CD4-positive, alpha-beta memory T cell (primary cell): ENCODE measurements at regions not wholly inside any gene's neighbourhood (a gene's known extent, or its start where the extent isn't known, plus 50 kb on each side); places are given as distances from the start of the nearest gene placed in this dataset.
"Not testable (repeated sequence)": the region's sequence is repeated elsewhere in the genome, so short reads cannot be mapped to it uniquely, and the experiment has no call there.

ENCODE experiments used
- CTCF ChIA-PET: fragments of 350-600 bp; sonication (Branson Sonifier 250); formaldehyde crosslinking; loops from one replicate; lab custom pipeline; 2021; ENCODE audit warnings: inconsistent platforms; ENCODE audit not compliant: partially characterized antibody; lab: Charles Lee
- POLR2A ChIA-PET: fragments of 350-600 bp; sonication (Branson Sonifier 250); formaldehyde crosslinking; loops from one replicate; lab custom pipeline; 2021; ENCODE audit not compliant: partially characterized antibody; lab: Charles Lee
- DNase-seq, 5 donors: peaks; one replicate each; pipeline versions ENCODE4 v3.0.0 to v3.0.0-alpha.2; 2020 to 2022; ENCODE audit warnings: mixed read lengths in 1 of 5
- H3K27ac ChIP-seq: one replicate; pipeline ENCODE4 v1.7.0; 2013; ENCODE audit warnings: low read depth, low read length
- H3K27me3 ChIP-seq: 2 replicates; pipeline ENCODE4 v1.7.0; 2013; ENCODE audit warnings: mild to moderate bottlenecking, low read length, moderate library complexity; ENCODE audit not compliant: insufficient read depth
- H3K36me3 ChIP-seq: 2 replicates; pipeline ENCODE4 v1.7.0; 2013; ENCODE audit warnings: mild to moderate bottlenecking, low read length, moderate library complexity; ENCODE audit not compliant: insufficient read depth
- H3K4me1 ChIP-seq: 2 replicates; pipeline ENCODE4 v1.7.0; 2013; ENCODE audit warnings: mild to moderate bottlenecking, low read length, moderate library complexity; ENCODE audit not compliant: insufficient read depth
- H3K4me3 ChIP-seq, 2 donors: one replicate each; pipeline ENCODE4 v1.7.0; 2013; ENCODE audit warnings: low read length in 2 of 2, mild to moderate bottlenecking in 1 of 2
- H3K9me3 ChIP-seq, 2 donors: one replicate each; pipeline ENCODE4 v1.7.0; 2013; ENCODE audit warnings: low read length in 2 of 2, control low read depth in 1 of 2; ENCODE audit not compliant: control insufficient read depth in 1 of 2
- H3K27ac Mint-ChIP-seq, 7 donors: one replicate each; pipeline ENCODE4 v1.8.0; 2020 to 2021; ENCODE audit warnings: mixed read lengths in 7 of 7, mild to moderate bottlenecking in 6 of 7, inconsistent platforms in 3 of 7, moderate library complexity in 3 of 7
- H3K27me3 Mint-ChIP-seq, 2 donors: one replicate each; pipeline ENCODE4 v1.8.0; 2020 to 2021; ENCODE audit warnings: mixed read lengths in 2 of 2
- H3K36me3 Mint-ChIP-seq, 2 donors: one replicate each; pipeline ENCODE4 v1.8.0; 2020 to 2021; ENCODE audit warnings: mixed read lengths in 2 of 2, inconsistent platforms in 1 of 2, mild to moderate bottlenecking in 1 of 2
- H3K4me1 Mint-ChIP-seq, 4 donors: one replicate each; pipeline ENCODE4 v1.8.0; 2020 to 2021; ENCODE audit warnings: mixed read lengths in 4 of 4, mild to moderate bottlenecking in 1 of 4
- H3K4me3 Mint-ChIP-seq, 8 donors: one replicate each; pipeline ENCODE4 v1.8.0; 2020 to 2021; ENCODE audit warnings: mixed read lengths in 8 of 8, mild to moderate bottlenecking in 7 of 8, moderate library complexity in 6 of 8, inconsistent platforms in 3 of 8
- H3K9me3 Mint-ChIP-seq, 8 donors: one replicate each; pipeline ENCODE4 v1.8.0; 2020 to 2021; ENCODE audit warnings: mixed read lengths in 8 of 8, mild to moderate bottlenecking in 5 of 8, inconsistent platforms in 3 of 8, moderate library complexity in 1 of 8
- intact Hi-C: fragments of 100-400 bp; cut with micrococcal nuclease; formaldehyde crosslinking; loops from one replicate; pipeline ENCODE4 v1.15.1; 2023

GRCh38 chr1:173344034-173344743 is 132.9 kb upstream of the PRDX6 start:
- H3K27me3 Mint-ChIP-seq, result no peaks in the 10 kb centered on the region
- no peaks in the 10 kb centered on the region for H3K36me3 ChIP-seq
- no peaks in the 10 kb centered on the region for H3K4me1 ChIP-seq
- no peak for DNase-seq
- H3K27ac ChIP-seq, result no peak overlapping the region
- H3K9me3 ChIP-seq, result no peaks in the 10 kb centered on the region
- H3K4me3 Mint-ChIP-seq, result no peak overlapping the region
- H3K27me3 ChIP-seq, result no peaks in the 10 kb centered on the region
- CTCF ChIA-PET, result no interaction called here
- H3K36me3 Mint-ChIP-seq, result peaks cover 5 to 26% of the 10 kb centered on the region in 2 donors
- no peak overlapping the region for H3K4me3 ChIP-seq
- no peak overlapping the region for H3K27ac Mint-ChIP-seq
- POLR2A ChIA-PET, result no interaction called here
- H3K9me3 Mint-ChIP-seq, result peaks cover 0 to 4% (median 0%) of the 10 kb centered on the region in 8 donors
- intact Hi-C loops, result no loop called here
- H3K4me1 Mint-ChIP-seq, result no peaks in the 10 kb centered on the region

GRCh38 chr1:173347282-173347818 is 129.8 kb upstream of the PRDX6 start:
- H3K27me3 ChIP-seq, result no peaks in the 10 kb centered on the region
- intact Hi-C loops, result no loop called here
- no peak overlapping the region for H3K4me3 ChIP-seq
- no peak overlapping the region for H3K4me3 Mint-ChIP-seq
- peaks cover 13 to 35% of the 10 kb centered on the region in 2 donors for H3K36me3 Mint-ChIP-seq
- no peaks in the 10 kb centered on the region for H3K9me3 ChIP-seq
- ChIA-PET CTCF (no interaction called here), POLR2A (no interaction called here)
- no peak overlapping the region for H3K27ac ChIP-seq
- H3K27ac Mint-ChIP-seq, result no peak overlapping the region
- H3K4me1 Mint-ChIP-seq, result no peaks in the 10 kb centered on the region
- H3K36me3 ChIP-seq, result no peaks in the 10 kb centered on the region
- no peaks in the 10 kb centered on the region for H3K4me1 ChIP-seq
- H3K9me3 Mint-ChIP-seq, result peaks cover 4 to 14% (median 9%) of the 10 kb centered on the region in 8 donors
- DNase-seq, result no peak
- H3K27me3 Mint-ChIP-seq, result no peaks in the 10 kb centered on the region

GRCh38 chr1:173352635-173353034 is 124.5 kb upstream of the PRDX6 start:
- DNase-seq, H3K27ac ChIP-seq, H3K27ac Mint-ChIP-seq, H3K4me3 Mint-ChIP-seq, H3K27me3 Mint-ChIP-seq, intact Hi-C loops, H3K27me3 ChIP-seq, CTCF ChIA-PET, H3K36me3 ChIP-seq, POLR2A ChIA-PET, H3K4me3 ChIP-seq, H3K9me3 ChIP-seq: not testable (repeated sequence)
- Mint-ChIP-seq H3K4me1 (peaks cover 11 to 22% (median 18%) of the 10 kb centered on the region in 4 donors), H3K9me3 (peaks cover 4 to 38% (median 20%) of the 10 kb centered on the region in 8 donors), H3K36me3 (peaks cover 26 to 34% of the 10 kb centered on the region in 2 donors)
- H3K4me1 ChIP-seq, result peaks cover 12% of the 10 kb centered on the region

GRCh38 chr1:173353350-173353749 is 123.8 kb upstream of the PRDX6 start:
- CTCF ChIA-PET, result no interaction called here
- H3K36me3 Mint-ChIP-seq, result peaks cover 24 to 31% of the 10 kb centered on the region in 2 donors

GRCh38 chr1:173354937-173355280 is 122.2 kb upstream of the PRDX6 start:
- peaks cover 12% of the 10 kb centered on the region for H3K4me1 ChIP-seq
- H3K4me1 Mint-ChIP-seq, result peaks cover 11 to 25% (median 20%) of the 10 kb centered on the region in 4 donors
- no peaks in the 10 kb centered on the region for H3K36me3 ChIP-seq
- DNase-seq, result no peak
- no peaks in the 10 kb centered on the region for H3K9me3 ChIP-seq
- H3K27ac Mint-ChIP-seq, result no peak overlapping the region
- peaks cover 0 to 35% (median 20%) of the 10 kb centered on the region in 8 donors for H3K9me3 Mint-ChIP-seq
- H3K4me3 ChIP-seq, result no peak overlapping the region
- H3K27ac ChIP-seq, result no peak overlapping the region
- H3K27me3 Mint-ChIP-seq, result no peaks in the 10 kb centered on the region
- H3K27me3 ChIP-seq, result no peaks in the 10 kb centered on the region
- peak overlapping the region in 2 of 8 donors; percentile 64 for H3K4me3 Mint-ChIP-seq
- ChIA-PET POLR2A (interaction anchor here (0.6 kb wide), 1 partner anchor 144 kb away, joined by 3 read pairs; no protein-coding TSS in a partner anchor), CTCF (interaction anchor here (1.1 kb wide), 1 partner anchor 1792 kb away, joined by 3 read pairs; no protein-coding TSS in a partner anchor)
- intact Hi-C loops, result no loop called here
- H3K36me3 Mint-ChIP-seq, result peaks cover 20 to 32% of the 10 kb centered on the region in 2 donors

More at GRCh38 chr1:173353350-173353749, 123.8 kb upstream of the PRDX6 start:
- H3K27me3 ChIP-seq, result no peaks in the 10 kb centered on the region
- no peak for DNase-seq
- Mint-ChIP-seq H3K4me3 (no peak overlapping the region), H3K27ac (no peak overlapping the region), H3K9me3 (peaks cover 3 to 38% (median 20%) of the 10 kb centered on the region in 8 donors), H3K4me1 (peaks cover 11 to 22% (median 18%) of the 10 kb centered on the region in 4 donors), H3K27me3 (no peaks in the 10 kb centered on the region)
- H3K9me3 ChIP-seq, result no peaks in the 10 kb centered on the region
- no peak overlapping the region for H3K4me3 ChIP-seq
- no peak overlapping the region for H3K27ac ChIP-seq
- peaks cover 12% of the 10 kb centered on the region for H3K4me1 ChIP-seq
- no peaks in the 10 kb centered on the region for H3K36me3 ChIP-seq
- intact Hi-C loops, result no loop called here
- POLR2A ChIA-PET, result no interaction called here

GRCh38 chr1:173355281-173356031 is 121.7 kb upstream of the PRDX6 start:
- intact Hi-C loops, result no loop called here
- Histone ChIP-seq H3K36me3 (no peaks in the 10 kb centered on the region), H3K4me3 (no peak overlapping the region), H3K4me1 (peaks cover 13% of the 10 kb centered on the region), H3K9me3 (no peaks in the 10 kb centered on the region), H3K27ac (no peak overlapping the region), H3K27me3 (no peaks in the 10 kb centered on the region)
- H3K4me1 Mint-ChIP-seq, result peaks cover 12 to 31% (median 22%) of the 10 kb centered on the region in 4 donors
- peaks cover 18 to 32% of the 10 kb centered on the region in 2 donors for H3K36me3 Mint-ChIP-seq
- peaks cover 0 to 35% (median 20%) of the 10 kb centered on the region in 8 donors for H3K9me3 Mint-ChIP-seq
- H3K27ac Mint-ChIP-seq, result no peak overlapping the region
- ChIA-PET POLR2A (no interaction called here), CTCF (interaction anchor here (1.1 kb wide), 1 partner anchor 1791 kb away, joined by 3 read pairs; no protein-coding TSS in a partner anchor)
- H3K27me3 Mint-ChIP-seq, result no peaks in the 10 kb centered on the region
- H3K4me3 Mint-ChIP-seq, result peak overlapping the region in 7 of 8 donors; percentile 17 to 65 (median 51)
- no peak for DNase-seq

GRCh38 chr1:173356191-173356762 is 120.9 kb upstream of the PRDX6 start:
- DNase-seq, result no peak
- peaks cover 18 to 29% of the 10 kb centered on the region in 2 donors for H3K36me3 Mint-ChIP-seq
- Histone ChIP-seq H3K9me3 (no peaks in the 10 kb centered on the region), H3K27ac (no peak overlapping the region), H3K4me1 (peaks cover 17% of the 10 kb centered on the region), H3K36me3 (no peaks in the 10 kb centered on the region), H3K27me3 (no peaks in the 10 kb centered on the region), H3K4me3 (no peak overlapping the region)
- peaks cover 18 to 37% (median 28%) of the 10 kb centered on the region in 4 donors for H3K4me1 Mint-ChIP-seq
- POLR2A ChIA-PET, result no interaction called here
- CTCF ChIA-PET, result no interaction called here
- intact Hi-C loops, result no loop called here
- no peak overlapping the region for H3K27ac Mint-ChIP-seq
- H3K4me3 Mint-ChIP-seq, result no peak overlapping the region
- peaks cover 0 to 32% (median 19%) of the 10 kb centered on the region in 8 donors for H3K9me3 Mint-ChIP-seq
- no peaks in the 10 kb centered on the region for H3K27me3 Mint-ChIP-seq
